NCI-H460 (cell line): ENCODE measurements at regions not wholly inside any gene's neighbourhood (a gene's known extent, or its start where the extent isn't known, plus 50 kb on each side); places are given as distances from the start of the nearest gene placed in this dataset.
"Not testable (repeated sequence)": the region's sequence is repeated elsewhere in the genome, so short reads cannot be mapped to it uniquely, and the experiment has no call there.

Experiments used
- DNase-seq: peaks from one replicate; pipeline ENCODE4 v3.0.0-alpha.2; 2016; ENCODE audit warnings: low read depth; ENCODE audit errors: extremely low read depth

- no peak for DNase-seq
These were observed 54.7 kb upstream of the NRIP1 start for GRCh38 chr21:15119486-15119885.

GRCh38 chr21:15121097-15121654, 56.4 kb upstream of the NRIP1 start:
- no peak for DNase-seq

- DNase-seq, result no peak
These were observed 56.9 kb upstream of the NRIP1 start for GRCh38 chr21:15121655-15122120.

- no peak for DNase-seq
These were observed 57.4 kb upstream of the NRIP1 start for GRCh38 chr21:15122241-15122640.

- no peak for DNase-seq
These were observed 59.9 kb upstream of the NRIP1 start for GRCh38 chr21:15124731-15125130.

GRCh38 chr21:15126948-15127347, 62.1 kb upstream of the NRIP1 start:
- no peak for DNase-seq

- DNase-seq, result no peak
These were observed 62.6 kb upstream of the NRIP1 start for GRCh38 chr21:15127437-15127836.

GRCh38 chr21:15128267-15128666, 63.5 kb upstream of the NRIP1 start:
- no peak for DNase-seq

GRCh38 chr21:15128714-15129113, 63.9 kb upstream of the NRIP1 start:
- not testable (repeated sequence) for DNase-seq

GRCh38 chr21:15130326-15130725, 65.5 kb upstream of the NRIP1 start:
- DNase-seq, result no peak

- DNase-seq, result no peak
These were observed 66.0 kb upstream of the NRIP1 start for GRCh38 chr21:15130751-15131150.

GRCh38 chr21:15132781-15133180, 68.0 kb upstream of the NRIP1 start:
- no peak for DNase-seq

- DNase-seq, result no peak
These were observed 70.1 kb upstream of the NRIP1 start for GRCh38 chr21:15134701-15135470.

- no peak for DNase-seq
These were observed 71.2 kb upstream of the NRIP1 start for GRCh38 chr21:15135867-15136629.

- DNase-seq, result no peak
These were observed 73.7 kb upstream of the NRIP1 start for GRCh38 chr21:15138490-15138889.

- DNase-seq, result no peak
These were observed 75.1 kb upstream of the NRIP1 start for GRCh38 chr21:15139898-15140297.

GRCh38 chr21:15140321-15141019, 75.7 kb upstream of the NRIP1 start:
- DNase-seq, result no peak

- no peak for DNase-seq
These were observed 76.6 kb upstream of the NRIP1 start for GRCh38 chr21:15141261-15141970.

- DNase-seq, result no peak
These were observed 79.2 kb upstream of the NRIP1 start for GRCh38 chr21:15144026-15144425.

- DNase-seq, result no peak
These were observed 83.6 kb upstream of the NRIP1 start for GRCh38 chr21:15148437-15148836.
